Ureter (tissue), 1 donor: ENCODE measurements at regions not wholly inside any gene's neighbourhood (a gene's known extent, or its start where the extent isn't known, plus 50 kb on each side); places are given as distances from the start of the nearest gene placed in this dataset.
"Not testable (repeated sequence)": the region's sequence is repeated elsewhere in the genome, so short reads cannot be mapped to it uniquely, and the experiment has no call there.

Source experiments
- DNase-seq: peaks from one replicate; pipeline ENCODE4 v3.0.0-alpha.2; 2020; ENCODE audit warnings: low spot score
- donor health status: DM: yes; HTN: yes; CAD: no.

DNA sequence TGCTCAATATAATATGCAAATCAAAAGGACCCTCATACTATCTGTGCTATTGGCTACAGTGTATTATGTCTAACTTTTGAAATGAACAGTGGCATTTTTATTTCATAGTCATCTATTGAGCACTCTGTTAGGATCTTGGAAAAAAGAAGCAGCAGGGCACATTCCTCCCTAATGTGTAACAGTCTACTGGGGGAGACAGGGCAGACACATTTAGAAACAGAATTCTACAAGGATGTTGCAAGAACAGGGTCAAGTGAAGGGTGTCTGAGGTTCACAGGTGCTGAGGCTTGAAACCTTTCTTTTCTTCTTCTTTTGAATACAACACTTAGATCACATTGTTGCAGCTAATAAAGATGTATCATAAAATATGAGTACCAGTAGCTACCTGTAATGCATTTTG, 129.7 kb upstream of the SLC4A4 start:
- no peak for DNase-seq

DNA sequence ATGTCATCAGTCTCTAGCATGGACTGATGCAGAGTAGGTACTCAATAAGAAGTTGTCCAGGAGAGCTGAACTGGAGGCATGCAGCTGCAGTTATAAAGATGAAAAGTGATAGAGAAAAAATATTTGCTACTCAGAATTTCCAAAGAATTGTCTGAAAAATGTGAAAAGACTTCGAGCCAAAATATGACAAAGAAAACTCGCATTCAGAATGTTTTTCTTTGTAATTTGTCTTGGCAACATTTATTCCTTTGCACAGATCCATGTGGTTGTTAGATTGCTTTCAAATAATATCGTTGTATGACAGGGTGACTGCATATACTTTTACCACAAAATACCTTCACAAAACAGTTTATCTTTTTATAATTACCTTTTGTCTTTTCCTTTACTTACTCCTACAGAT, 128.0 kb upstream of the SLC4A4 start:
- no peak for DNase-seq

DNA sequence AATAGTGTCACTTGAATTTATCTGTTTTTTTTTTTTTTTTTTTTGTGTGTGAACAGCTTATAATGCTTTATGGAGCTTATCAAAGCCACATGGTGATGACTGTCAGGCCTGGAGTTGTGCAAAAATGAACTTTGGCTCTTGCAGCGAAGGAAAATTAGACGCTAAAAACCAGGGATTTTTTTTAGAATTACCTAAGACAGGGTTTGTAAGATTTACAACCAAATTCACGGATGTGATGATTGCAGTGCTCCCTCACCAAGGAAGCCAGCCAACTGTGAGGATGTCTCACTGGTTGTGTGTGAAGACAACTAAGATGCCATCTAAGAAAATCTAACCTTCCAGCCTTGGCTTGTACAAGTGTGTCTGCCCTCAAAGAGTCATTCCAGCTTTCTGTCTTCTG, 127.1 kb upstream of the SLC4A4 start:
- DNase-seq, result no peak

DNA sequence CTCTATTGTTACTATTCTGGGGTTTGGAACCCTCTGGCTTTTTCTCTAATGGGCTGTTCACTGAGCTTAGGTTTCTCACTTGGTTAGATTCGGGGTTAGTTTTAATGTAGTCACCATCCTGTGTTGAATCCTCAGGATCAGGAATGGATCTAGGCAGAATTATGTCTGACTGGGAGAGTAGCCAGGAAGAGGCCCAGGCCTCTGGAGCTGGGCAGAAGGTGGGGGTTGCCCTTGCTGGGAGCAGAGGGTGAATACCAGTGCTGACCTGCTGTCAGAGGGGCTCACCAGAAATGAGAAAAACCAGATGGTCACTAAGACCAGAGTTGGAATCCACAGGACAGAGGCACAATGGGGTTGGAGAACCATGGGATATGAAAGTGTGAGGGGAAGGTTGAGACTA, 126.6 kb upstream of the SLC4A4 start:
- no peak for DNase-seq

DNA sequence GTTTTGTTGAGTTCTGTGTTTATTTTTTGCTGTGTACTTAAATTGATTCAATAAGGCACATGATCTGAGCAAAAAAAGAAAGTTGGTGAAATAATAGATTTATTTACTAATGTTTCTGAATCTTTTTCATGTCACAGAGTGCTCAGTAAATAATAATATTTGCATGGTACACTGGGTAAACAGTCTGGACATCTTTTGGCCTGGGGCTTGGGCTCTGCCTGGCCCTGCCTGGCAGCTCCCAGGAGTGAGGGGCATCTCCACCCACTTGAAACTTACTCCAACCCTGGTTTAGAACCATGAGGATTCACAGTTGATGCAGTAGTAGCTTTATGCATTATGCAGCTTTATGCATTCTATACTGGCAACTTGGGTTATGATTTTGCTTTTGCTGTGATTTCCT, 124.2 kb upstream of the SLC4A4 start:
- no peak for DNase-seq

DNA sequence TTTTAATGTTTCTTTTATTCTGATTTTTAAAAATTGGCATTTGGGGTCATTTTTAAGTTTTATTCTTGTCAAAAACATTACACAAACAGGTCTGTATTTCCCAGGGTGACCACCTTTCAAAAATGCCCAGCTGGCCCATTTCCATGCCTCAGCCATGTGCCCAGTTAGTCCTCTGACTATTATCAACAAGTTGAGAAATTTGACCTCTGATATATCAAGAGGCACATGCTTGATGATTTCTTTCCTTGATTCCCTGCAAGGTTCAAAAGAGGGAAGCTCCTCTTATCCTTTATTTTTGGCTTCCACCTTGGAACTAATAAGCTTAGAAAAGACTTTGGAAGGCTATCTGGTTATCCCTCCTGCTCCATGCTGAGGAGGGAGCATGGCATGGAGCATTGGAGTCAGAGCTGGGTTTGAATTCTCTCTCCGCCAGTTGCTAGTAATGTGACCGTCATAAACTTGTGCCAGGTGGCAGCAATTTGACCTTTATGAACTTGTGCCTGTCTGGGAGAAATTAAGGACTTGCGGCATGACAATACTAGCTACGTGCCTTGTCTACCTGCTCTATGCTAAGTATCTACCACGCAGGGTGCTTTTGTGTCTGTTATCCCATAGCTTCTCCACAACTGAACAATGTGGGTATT, 122.4 kb upstream of the SLC4A4 start:
- DNase-seq, result no peak

DNA sequence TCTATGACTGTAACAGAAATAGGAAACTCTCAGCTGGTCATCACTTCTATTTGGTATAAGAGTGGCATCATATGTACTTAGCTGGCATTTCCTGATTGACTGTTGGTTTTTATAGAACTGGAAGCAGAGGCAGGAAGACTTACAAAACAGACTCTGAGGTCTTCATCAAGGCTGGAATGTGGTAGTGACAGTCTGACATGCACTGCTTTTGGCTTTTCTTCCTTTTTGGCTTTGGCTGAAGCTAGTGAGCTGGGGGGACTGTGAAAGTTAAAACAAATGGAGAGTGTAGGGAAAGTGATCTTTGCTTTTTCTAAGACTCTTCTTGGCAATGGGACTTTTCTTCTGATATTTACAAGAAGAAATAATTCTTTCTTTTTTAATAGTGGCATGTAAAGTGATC, 121.1 kb upstream of the SLC4A4 start:
- DNase-seq, result no peak

DNA sequence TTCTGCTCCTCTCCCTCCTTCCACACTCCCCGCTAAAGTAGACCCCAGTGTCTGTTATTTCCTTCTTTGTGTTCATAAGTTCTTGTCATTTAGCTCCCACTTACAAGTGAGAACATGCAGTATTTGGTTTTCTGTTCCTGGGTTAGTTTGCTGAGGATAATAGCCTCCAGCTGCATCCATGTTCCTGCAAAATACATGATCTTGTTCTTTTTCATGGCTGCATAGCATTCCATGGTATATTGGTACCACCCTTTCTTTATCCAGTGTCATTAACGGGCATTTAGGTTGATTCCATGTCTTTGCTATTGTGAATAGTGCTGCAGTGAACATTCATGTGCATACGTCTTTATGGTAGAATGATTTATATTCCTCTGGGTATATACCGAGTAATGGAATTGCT, 118.0 kb upstream of the SLC4A4 start:
- DNase-seq, result not testable (repeated sequence)

DNA sequence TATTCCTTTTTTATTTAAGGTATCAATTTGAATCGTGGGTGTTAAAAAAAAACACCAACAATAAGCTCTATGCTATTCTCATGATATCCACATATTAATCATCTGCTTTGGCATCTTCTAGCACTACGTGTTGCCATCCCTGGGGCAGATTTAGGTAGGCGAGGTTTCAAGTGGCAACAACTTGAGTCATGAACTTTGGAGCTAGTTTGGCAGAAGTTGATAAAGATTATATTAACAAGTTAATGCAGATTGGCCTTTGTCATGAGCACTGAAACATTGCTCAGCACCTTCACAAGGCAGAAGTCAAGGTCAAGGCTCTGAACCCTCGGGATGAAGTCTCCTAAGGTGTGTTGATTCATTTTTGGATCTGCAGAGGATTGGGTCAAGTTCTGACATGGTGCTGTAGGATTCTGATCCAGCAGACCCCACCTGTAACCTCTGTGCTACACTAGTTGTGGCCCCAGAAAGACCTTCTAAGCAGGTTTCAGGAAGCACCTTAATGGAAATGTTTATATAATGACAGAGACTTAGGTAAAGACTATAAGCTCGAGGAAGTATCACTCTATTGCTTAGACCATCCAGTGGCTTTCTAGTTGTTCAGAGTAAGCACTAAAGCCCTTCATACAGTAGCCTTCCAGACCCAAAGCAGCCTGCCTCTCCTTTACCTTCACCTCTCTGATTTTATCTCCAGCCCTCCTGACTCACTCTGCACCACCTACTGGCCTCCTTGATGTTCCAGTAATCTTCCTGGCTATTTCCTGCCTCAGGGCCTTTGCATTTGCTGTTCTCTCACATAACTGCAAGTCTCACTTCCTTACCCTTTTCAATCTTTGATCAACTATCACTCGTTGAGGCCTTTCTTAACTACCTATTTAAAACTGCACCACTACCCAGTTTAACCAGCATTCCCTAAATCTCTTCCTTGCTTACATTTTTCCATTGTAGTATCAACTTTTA, 117.0 kb upstream of the SLC4A4 start:
- no peak for DNase-seq

DNA sequence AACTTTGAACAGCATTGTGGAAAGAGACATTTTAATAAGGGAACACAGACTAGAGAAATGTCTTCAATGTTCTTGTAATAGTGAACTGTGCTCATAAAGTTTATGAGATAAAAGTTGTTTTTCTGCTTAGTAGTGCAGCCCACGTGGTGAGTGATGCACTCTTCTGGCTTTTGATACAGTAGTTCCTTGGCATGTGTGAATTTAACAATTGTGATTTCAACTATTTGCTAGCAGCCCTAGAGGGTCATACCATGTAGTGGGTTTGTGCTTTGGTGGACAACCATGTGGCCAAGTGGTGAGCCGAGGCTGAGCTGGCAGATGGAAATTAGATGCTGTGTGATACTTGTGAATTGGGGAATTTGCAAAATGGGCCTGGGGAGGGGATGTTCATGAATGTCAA, 116.2 kb upstream of the SLC4A4 start:
- no peak for DNase-seq

DNA sequence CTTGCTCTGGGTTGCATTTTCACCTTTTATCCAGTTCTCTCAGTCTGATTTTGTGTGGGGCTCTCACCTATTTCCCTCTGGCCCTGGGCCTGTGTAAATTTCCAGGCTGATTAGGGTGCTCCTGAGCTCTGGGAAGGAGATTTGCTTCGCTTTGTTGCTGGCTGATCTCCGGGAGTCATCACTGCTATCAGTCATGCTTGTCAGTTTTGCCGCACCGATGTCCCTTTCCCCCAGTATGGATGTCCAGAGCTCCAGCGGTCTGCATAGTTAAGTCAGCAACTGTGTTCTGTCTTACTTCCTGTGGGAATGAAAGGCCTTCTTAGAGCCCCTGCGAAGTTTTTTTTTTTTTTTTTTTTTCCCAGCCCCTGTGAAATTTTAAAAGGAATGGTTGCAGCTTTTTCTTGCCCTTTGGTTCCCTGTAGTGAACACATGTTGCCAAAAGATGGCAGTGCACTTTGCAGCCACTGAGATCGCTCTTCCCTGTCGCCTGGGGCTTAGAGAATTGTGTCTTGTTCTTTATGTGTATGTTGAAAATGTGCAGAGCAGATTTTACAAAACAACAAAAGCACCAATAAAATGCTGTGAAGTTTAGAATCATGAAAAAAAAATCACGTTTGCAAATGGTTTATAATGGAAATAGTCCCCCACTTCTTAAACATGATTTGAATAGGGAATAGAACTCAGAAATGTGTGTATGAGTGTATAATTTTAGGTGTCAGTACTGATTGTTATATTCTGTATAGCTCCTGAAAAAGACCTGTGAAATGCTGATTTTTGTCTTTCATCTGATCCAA, 109.1 kb upstream of the SLC4A4 start:
- DNase-seq, result no peak

DNA sequence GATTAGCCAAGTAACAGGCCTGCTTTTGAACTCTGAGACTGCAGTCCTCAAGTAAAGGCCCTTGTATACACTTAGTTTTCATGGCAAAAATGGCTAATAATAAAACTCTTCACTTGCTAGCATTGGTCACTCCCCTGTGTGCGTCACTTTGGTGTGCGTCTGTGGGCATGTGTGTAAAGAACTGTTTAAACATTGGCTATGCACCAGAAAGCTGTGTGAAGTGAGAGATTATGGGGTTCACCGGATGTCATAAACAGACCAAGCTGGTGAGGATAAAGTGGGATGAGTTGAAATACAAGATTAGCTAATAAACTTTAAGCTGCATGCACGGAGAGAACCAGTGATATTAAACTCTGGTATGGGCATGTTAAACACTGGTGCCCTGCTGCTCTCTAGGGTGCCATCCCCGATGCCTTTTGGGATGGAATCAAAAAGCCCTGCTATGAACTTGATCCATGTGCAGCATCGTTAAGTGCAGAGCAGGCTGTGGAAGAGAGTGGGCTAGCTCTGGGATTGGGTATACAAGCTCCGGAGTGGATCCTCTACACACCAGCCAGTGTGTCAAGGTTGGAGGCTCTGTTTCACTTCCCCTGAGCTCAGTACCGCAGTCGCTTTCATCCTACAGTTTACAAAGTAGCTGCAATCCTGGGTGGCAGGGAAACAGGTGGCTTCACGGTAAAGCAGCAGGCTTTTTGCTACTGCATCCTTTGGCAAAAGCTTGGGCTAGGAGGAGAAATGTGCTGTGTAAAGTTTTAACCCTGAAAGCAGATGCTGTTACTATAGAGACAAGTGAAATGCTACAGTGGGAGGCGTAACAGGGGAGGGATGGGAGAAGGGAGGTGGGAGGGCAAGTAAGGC, 108.3 kb upstream of the SLC4A4 start:
- DNase-seq, result no peak

DNA sequence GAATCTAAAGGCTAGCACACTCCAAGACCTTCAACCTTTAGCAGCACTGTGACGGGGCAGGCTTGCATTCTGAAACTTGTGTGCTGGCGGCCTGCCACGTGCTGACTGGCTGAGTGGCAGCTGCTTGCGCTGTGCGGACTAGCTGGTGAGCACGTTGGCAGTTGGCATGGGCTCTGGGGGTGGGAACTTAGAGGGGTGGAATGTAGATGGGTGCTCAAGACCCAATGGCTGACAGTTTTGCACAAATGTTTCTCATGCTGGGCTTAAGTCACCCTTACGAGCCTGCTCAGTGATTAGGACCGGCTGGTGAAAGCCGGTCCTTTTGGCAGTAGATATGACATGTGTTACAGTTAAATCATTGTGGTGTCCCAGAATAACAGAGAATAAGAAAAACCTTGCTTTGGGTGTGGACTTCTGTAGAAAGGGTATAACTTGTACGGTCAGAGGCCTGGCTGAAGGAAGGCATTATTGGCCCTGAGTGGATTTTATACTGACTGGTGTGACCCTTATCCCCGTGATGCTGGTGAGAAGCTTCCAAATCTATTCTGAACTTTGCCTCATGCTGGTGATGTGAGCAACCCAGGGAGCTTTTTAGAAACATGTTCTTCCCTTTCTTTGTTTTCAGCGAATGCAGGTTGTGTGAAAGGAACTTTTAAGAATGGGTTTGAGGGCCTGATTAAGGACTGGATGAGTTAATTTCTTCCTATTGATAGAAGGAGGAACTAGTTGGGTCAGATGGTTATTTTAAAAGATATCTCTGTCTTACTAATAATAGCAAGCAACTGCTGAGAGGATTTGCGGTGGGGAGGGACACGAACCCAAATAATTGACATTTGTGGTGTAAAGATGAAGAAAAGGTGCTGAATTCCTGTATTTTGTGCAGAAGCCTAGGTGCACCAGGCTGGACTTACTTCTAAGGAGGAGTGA, 107.4 kb upstream of the SLC4A4 start:
- peak; percentile 73 for DNase-seq

DNA sequence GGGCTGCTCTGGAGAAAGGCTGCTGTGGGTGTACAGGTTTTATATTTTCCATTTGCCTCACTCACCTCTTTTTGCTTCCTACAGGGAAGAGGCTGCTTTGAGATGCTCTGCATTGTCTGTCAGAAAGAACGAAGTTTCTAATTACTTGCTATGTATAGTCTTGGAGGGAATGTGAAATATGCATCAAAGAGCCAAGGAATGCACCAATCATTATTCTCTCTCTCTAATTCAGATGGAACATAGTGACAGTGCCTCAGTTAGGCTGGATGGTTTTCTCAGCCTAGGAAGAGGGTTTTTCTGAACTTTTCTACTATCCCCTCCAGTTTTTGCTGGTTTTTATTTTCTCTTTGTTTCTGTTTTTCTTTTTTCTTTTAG, 106.8 kb upstream of the SLC4A4 start:
- no peak for DNase-seq

DNA sequence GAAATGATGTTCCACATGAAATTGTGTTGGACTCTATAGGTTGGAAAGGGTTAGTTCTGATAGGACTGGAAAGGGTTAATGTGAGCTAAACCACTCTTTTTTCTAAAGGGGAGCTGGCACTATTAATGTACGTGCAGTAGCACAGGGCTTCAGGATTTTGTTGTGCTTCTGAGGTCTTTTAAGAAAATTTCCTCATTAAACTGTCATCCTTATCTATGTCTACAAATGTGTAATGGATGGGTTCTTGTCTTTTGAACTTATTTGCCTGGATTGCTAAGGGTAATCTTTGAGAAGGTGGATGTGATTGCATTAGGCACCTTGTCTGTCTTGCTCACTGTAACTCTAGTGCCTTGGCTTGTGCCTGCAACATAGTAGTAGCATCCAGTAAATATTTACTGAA, 106.0 kb upstream of the SLC4A4 start:
- no peak for DNase-seq

DNA sequence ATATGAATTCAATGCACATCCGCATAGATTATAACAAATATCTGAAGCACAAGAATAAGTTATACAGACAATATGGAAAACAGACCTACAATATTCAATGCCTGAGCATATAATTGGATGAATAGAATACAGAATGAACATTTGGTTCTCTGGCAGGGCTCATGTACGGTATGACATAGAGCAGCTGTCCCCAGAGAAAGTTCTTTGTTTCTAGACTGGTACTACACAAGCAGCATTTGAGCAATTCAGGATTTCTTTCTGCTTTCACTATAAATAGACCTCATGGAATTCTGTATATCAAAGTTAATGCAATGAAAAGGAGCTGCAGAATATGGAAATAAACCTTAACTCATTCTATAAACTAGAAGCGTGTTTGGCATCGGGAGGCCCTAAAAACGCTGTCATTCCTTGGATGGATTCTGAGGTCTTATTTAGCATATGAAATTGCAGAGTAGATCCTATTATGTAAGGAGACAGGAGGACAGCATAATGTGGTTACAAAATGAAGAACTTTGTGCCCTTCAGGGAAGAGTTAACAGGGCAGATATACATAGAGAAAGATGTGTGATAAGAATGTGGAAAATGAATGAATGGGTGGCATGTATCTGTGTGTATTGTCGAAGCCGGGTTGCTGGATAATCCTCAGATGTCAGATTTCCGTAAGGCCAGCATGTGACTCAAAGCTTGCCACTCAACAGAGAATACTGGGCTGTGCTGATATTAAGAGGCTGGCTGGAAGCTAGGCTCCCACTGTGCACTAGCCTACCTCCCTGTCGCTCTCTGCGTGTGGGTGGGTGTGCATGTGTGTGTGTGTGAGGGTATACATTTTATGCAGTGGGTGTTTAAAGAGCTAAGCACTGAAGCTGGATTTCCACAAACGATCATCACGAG, 103.3 kb upstream of the SLC4A4 start:
- DNase-seq, result no peak

DNA sequence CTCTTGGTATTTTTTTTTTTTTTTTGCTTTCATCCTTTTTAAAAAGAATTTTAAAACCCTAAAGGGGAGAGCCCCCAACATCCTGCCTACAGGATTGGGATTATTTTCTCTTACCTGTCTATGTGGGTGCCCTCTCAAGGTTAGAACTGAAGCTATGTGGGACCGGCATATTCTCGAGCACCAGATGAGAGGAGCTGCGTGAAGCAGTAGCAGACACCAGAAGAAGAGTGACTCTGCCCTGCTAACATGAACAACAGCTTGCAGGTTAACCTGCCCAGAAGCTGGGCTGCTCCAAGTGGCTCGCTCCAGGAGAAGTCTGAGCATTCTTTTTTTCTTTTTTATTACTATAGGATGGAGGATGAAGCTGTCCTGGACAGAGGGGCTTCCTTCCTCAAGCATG, 102.6 kb upstream of the SLC4A4 start:
- no peak for DNase-seq

DNA sequence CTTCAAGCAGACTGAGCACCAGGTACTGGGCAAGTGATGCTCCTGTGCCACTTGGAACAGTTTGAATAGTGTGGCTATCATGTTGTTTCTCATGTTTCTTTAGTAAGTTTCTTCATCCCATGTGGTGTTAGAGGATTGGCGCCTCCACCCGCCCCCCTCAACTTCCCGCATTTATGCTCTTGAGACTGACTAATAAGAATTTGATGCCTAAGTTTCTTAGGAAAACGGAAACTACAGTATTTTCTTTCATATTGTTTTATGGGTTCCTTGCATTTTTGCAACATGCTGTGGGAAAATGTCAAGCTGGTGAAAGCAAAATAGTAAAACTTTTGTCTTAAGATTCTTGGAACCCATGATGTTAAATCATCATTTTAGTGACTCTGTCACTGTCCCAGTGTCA, 101.2 kb upstream of the SLC4A4 start:
- DNase-seq, result no peak

DNA sequence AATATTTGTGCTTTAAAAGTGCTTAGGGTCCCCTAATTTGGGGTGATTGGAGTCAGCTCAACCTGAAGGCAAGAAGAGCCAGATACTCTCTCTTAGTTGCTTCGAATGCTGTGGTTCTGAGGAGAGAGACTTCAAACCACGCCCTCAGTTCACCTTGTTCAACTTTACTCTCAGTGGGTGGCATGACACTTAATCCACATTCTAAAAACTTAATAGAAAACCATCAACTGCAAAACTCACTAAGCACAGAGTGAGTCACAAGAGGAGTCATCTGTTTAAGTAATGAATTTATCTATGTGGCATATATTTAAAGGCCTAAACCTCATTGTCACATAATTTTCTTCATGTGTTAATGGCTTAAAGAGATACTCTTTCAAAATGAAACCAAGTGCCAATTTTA, 99.5 kb upstream of the SLC4A4 start:
- DNase-seq, result no peak

DNA sequence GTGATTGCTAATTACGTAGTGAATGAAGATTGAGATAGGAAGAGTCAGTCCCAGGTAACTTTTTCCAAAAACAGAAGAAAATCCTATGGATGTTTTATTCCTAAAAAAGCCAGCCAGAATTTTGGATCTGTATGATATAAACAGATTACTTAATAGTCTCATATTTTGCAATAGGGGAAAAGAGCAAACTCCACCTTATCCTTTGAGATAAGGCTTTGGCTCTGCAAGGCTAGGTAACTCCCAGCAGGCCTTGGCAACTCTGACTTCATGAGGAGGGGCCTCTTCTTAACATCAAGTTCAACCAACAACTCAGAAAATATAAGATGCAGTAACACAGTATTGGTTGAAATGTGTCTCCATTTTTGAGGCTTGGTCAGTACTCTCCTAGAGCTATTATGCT, 98.7 kb upstream of the SLC4A4 start:
- no peak for DNase-seq
